Activated CD4-positive, CD25-positive, alpha-beta regulatory T cell (primary cell): ENCODE measurements at regions not wholly inside any gene's neighbourhood (a gene's known extent, or its start where the extent isn't known, plus 50 kb on each side); places are given as distances from the start of the nearest gene placed in this dataset.

Experiments
- DNase-seq, 4 experiments: peaks; one replicate each; lab custom pipeline; 2025; lab: John Stamatoyannopoulos, UW

GRCh38 chr5:34486160-34486848 is 169.8 kb upstream of the RAI14 start:
- DNase-seq, result peak in 3 of 4 experiments; percentile 4 to 41 (median 17)

- no peak for DNase-seq
Observed at GRCh38 chr5:34486849-34487158, 169.3 kb upstream of the RAI14 start.

GRCh38 chr5:34487159-34487879 is 168.8 kb upstream of the RAI14 start:
- DNase-seq, result no peak

DNA sequence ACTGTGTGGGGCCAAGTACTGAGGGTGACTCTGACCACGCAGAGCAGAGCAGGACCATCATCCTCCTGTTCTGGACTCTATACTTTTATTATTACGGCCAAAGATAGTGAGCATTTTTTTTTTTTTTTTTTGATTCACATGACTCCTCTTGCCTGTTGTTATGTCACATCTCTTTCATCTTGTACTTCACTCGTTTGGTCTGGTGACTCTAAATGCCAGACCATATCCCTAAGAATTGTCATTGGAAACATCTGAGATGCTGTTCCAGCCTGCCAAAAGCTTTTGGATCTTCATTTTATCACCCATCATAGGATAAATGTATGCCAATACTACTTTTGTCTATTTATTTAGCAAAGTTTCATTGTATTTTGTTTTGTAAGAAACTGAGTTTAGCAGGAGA is 168.2 kb upstream of the RAI14 start:
- no peak for DNase-seq

DNA sequence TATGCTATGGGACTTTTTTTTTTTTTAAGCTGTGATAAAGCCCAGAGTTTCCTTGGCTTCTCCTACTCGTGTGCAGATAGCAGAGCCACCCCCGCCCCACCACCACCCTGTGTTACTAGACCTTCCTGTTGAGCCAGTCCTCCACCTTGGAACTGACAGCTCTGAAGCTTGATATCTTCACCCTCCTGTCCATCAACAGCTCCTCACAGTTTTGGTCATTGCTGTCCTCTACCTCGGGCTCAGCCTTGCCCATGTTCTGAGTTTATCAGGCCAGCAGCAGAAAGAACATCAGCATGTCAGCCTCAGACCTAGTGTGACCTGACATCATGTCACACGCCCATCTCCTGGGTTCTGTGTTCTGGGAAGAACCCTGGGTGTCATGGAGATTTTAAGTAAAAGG is 167.1 kb upstream of the RAI14 start:
- DNase-seq, result no peak

GRCh38 chr5:34490506-34491250 is 165.4 kb upstream of the RAI14 start:
- no peak for DNase-seq

DNA sequence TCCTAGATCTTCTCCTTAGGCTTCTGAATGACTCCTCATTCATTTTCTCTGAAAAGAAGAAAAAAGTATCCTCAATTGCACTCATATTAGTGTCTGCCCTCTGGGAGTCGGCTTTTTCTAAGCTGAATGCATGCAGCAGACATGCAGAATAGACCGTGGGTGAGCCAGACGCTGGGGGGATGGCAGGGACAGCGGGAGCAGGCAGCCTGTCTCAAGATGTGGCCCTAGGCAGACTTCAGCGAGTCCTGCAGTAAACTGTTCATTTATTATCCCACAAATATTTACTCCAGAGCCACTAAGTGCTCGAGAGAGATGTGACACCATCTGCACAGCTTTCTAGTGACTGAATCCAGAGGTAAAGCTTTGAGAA is 164.9 kb upstream of the RAI14 start:
- DNase-seq, result no peak

- no peak for DNase-seq
Observed at GRCh38 chr5:34494111-34494755, 161.9 kb upstream of the RAI14 start.

- no peak for DNase-seq
Observed at GRCh38 chr5:34495178-34495577, 160.9 kb upstream of the RAI14 start.

DNA sequence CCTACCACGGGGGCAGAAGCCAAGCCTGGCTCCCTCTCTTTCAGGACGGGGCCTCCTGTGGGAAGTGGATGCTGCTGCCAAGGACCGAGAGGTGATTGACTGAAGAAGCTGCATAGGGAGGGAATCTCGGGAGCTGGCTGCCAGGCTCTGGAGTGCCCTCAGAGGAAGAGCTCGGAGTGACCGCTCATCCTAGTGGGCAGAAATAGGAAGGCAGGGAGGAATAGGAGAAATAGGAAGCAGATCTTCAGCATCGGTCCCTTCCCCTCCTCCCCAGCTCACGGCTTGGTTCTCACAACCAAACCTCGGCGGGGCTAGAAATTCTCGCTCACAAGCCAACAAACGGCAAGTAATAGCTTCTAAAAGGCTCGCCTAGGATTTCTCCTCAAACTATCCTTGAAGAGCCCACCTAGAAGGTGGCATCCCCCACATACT is 159.9 kb upstream of the RAI14 start:
- DNase-seq, result no peak

DNA sequence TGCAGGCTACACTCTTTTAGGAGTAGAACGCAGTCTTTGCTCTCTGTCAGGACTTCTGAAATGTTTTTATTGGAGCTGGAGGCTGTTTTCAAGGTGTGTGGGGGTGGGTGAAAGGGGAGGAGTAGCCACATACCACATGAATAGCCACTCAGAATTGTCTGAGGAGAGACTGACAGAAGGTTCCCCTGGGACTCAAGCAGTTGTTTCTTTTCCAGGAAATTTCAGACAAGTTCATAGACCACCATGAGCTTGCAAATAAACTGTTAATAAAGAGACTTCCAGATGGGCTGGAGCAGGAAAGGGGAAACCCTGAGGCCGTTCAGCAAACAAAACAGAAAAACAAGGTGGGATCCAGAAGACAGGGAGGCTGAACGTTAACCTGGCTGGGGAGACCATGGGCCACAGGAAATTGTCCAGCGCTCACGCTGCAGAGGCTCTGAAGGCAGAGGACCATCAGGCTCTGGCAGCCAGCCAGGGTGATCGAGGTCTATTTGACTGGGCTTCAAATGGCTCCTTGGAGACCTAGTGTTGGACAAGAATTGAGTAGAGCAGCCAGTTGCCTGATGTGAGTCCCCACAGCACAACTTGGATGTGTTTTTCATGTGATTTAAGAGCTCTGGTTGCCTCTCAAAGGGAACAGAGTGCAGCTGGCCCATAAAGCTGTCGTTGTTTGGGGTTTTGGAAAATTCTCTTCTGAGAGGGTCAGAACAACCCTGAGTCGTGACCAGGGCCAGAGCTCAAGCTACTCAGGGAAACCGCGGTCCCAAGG is 159.2 kb upstream of the RAI14 start:
- no peak for DNase-seq

DNA sequence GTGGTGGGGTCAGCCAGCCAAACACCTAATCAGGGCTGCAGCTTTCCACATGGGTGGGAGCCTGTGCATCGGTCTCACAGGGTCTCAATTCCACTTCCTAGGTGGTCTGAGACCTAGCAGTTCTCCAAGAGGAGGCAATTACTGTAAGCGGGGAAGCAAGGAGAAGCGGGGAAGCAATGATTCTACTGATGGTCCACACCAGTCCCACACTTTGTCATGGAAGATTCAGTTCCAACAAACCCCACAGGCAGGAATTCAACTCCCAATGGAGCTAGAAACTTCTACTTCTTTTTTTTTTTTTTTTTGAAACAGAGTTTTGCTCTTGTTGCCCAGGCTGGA is 158.7 kb upstream of the RAI14 start:
- no peak for DNase-seq

DNA sequence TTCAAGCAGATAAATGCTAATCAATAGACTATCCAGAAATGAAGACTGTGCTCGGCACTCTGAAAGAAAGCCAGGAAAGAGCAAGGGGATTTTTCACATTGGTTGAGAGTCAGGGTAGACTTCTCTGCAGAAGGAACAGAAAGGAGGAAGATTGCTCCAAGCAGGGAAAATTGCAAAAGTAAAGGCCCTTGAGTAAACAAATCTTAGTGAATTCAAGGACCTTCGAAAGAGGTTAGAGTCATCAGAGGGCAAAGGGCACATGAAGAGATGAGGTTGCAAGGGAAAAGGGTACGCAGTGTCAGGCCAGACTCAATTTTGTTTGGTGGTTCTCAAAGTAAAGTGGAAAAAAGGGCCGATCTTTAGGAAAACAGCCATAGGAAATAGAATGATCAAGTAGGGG is 157.6 kb upstream of the RAI14 start:
- no peak for DNase-seq

- no peak for DNase-seq
Observed at GRCh38 chr5:34499001-34499734, 157.0 kb upstream of the RAI14 start.

DNA sequence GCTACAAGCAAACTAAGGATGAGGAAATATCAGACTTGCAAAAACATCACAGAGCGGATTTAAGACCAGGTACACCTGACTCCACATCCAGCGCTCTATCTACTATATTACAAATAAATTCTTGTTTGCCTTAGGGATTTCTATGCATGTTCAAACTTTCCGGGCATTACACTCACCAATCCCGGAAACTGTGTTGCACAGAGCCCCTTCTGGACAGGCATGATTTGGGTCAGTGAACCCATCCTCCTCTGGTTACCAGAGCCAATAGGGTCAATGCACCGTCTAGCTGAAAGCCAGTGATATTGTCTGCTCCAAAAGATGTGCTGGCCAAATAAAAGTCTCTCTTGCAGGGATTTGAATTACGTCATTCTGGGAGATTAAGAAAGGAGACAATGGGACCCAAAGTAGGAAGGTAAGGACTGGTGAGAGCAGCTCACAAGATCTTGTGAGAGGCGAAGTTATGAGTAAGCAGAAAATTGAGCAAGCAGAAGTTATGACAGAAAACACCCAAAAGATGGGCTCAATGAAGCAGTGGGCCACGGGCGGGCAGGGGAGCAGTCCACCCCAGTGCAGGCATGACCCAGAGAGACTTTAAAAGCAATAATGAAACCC is 155.8 kb upstream of the RAI14 start:
- DNase-seq, result no peak

- DNase-seq, result no peak
Observed at GRCh38 chr5:34501016-34501415, 155.1 kb upstream of the RAI14 start.

- DNase-seq, result no peak
Observed at GRCh38 chr5:34501840-34502239, 154.3 kb upstream of the RAI14 start.

DNA sequence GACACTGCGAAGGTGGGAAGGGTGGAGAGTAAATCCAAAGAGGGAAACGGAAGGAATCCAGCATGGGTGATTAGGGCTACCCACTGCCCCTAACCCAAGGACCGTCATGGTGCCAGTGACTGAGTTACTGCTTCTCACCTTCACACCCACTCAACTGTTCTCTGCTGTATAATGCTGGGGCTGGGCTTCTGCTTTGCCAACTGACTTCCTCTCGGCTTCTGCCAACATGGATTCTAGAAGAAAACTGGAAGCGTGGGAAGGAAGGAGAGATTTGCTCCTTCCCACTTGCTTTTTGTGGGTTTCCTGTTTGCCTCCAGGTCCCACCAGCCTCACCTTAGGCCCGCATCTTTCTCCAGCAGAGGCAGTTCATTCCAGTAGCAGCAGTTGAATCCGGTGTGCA is 153.5 kb upstream of the RAI14 start:
- DNase-seq, result no peak

DNA sequence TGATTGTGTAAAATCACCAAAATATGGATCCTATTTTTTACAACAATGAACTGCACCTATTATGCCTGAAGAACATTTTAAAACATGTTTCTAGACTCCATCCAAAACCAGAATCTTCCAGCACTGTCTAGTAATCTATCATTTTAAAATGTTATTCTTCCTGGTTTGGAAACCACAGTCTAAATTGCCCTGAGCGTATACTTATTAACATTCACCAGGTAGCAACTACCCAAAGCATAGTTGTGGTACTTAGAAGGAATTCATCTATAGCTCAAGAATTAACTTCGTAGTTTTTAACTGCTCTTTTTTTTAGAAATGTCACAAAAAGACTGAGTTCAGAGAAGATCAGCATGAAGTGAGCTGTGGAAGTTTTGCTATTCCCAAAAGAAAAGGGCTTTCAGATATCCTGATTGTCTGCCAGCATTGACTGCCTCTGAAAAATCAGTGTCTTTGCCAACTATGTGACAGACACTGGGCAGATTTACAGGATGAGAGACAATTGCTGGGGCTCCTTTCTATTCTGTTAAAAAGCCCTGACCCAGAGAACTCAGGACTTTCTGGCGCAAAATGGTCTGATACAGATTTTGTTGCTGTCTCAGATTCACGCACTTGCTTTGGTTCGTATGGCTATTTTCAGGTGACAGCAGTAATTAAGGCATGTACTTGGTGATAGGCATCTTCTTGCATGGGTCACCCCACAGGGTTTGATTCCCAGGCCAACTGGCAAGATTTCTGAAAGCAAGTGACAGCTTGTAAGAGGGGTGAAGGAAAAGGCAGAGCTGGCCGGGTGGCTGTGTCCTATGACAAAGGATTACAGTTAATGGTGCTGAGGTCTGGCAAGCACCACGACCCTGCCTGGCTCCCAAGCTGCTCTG is 152.5 kb upstream of the RAI14 start:
- no peak for DNase-seq

- DNase-seq, result no peak
Observed at GRCh38 chr5:34504967-34505366, 151.2 kb upstream of the RAI14 start.
